ENCODE measurements at regions not wholly inside any gene's neighbourhood (a gene's known extent, or its start where the extent isn't known, plus 50 kb on each side); places are given as distances from the start of the nearest gene placed in this dataset.

DNA sequence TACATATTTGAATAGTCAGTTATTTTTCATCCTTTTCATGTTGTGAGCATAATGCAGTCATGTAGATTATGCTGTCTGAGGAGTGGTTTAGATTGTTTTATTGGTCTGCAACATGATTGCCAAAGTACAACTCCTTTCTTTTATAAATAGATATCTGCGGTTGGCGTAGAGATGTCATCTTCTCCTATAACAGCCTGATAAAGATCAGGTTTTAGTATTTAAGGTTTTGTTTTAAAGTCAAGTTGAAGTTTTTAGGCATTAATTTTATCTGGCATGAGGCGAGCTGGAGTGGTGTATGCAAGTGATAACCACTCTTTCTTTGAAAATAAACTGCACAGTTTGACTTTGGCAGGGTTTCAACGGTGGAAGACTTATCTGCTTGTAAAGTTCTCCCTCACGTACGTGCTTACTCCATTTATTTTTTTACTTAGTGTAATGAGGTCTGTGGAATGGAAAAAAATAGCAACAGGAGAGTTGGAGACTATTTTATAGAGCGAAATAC lies 126.3 kb downstream of the FBXO8 start:
- TF ChIP-seq, protein P1, sequence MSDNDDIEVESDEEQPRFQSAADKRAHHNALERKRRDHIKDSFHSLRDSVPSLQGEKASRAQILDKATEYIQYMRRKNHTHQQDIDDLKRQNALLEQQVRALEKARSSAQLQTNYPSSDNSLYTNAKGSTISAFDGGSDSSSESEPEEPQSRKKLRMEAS (IDR thresholded peaks at IDR 0.05) = no peak
- TF ChIP-seq, protein P2, sequence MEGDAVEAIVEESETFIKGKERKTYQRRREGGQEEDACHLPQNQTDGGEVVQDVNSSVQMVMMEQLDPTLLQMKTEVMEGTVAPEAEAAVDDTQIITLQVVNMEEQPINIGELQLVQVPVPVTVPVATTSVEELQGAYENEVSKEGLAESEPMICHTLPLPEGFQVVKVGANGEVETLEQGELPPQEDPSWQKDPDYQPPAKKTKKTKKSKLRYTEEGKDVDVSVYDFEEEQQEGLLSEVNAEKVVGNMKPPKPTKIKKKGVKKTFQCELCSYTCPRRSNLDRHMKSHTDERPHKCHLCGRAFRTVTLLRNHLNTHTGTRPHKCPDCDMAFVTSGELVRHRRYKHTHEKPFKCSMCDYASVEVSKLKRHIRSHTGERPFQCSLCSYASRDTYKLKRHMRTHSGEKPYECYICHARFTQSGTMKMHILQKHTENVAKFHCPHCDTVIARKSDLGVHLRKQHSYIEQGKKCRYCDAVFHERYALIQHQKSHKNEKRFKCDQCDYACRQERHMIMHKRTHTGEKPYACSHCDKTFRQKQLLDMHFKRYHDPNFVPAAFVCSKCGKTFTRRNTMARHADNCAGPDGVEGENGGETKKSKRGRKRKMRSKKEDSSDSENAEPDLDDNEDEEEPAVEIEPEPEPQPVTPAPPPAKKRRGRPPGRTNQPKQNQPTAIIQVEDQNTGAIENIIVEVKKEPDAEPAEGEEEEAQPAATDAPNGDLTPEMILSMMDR (IDR thresholded peaks at IDR 0.05 in 2 of 3, conservative IDR thresholded peaks at IDR 0.05 in 1 of 3; ENCODE audit: borderline replicate concordance in 1 of 3, insufficient read depth in 1 of 3, low read depth in 2 of 3, low read length in 2 of 3) = no peak
- TF ChIP-seq YY1 (IDR thresholded peaks at IDR 0.05; ENCODE audit: extremely low read depth, insufficient replicate concordance, low read depth, low read length) = no peak
- TF ChIP-seq POLR2A (IDR thresholded peaks at IDR 0.05; ENCODE audit: borderline replicate concordance, extremely low read depth, insufficient read depth, insufficient read length) = no peak
- TF ChIP-seq, protein P3, sequence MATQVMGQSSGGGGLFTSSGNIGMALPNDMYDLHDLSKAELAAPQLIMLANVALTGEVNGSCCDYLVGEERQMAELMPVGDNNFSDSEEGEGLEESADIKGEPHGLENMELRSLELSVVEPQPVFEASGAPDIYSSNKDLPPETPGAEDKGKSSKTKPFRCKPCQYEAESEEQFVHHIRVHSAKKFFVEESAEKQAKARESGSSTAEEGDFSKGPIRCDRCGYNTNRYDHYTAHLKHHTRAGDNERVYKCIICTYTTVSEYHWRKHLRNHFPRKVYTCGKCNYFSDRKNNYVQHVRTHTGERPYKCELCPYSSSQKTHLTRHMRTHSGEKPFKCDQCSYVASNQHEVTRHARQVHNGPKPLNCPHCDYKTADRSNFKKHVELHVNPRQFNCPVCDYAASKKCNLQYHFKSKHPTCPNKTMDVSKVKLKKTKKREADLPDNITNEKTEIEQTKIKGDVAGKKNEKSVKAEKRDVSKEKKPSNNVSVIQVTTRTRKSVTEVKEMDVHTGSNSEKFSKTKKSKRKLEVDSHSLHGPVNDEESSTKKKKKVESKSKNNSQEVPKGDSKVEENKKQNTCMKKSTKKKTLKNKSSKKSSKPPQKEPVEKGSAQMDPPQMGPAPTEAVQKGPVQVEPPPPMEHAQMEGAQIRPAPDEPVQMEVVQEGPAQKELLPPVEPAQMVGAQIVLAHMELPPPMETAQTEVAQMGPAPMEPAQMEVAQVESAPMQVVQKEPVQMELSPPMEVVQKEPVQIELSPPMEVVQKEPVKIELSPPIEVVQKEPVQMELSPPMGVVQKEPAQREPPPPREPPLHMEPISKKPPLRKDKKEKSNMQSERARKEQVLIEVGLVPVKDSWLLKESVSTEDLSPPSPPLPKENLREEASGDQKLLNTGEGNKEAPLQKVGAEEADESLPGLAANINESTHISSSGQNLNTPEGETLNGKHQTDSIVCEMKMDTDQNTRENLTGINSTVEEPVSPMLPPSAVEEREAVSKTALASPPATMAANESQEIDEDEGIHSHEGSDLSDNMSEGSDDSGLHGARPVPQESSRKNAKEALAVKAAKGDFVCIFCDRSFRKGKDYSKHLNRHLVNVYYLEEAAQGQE (IDR thresholded peaks at IDR 0.05; ENCODE audit: low read depth) = no peak
- no peak for TF ChIP-seq EZH2 (IDR thresholded peaks at IDR 0.05)
- no peak for TF ChIP-seq ZFX (IDR thresholded peaks at IDR 0.05)
- TF ChIP-seq, protein P4, sequence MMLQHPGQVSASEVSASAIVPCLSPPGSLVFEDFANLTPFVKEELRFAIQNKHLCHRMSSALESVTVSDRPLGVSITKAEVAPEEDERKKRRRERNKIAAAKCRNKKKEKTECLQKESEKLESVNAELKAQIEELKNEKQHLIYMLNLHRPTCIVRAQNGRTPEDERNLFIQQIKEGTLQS (IDR thresholded peaks at IDR 0.05) = no peak
- TF ChIP-seq ELF1 (IDR thresholded peaks at IDR 0.05; ENCODE audit: borderline replicate concordance, low read depth) = no peak
- TF ChIP-seq SIN3A (IDR thresholded peaks at IDR 0.05; ENCODE audit: low read depth) = no peak
- TF ChIP-seq RAD21 (IDR thresholded peaks at IDR 0.05; ENCODE audit: low read depth) = no peak
- no peak for TF ChIP-seq SRF (IDR thresholded peaks at IDR 0.05; ENCODE audit: low read depth)
- no peak for TF ChIP-seq SP1 (IDR thresholded peaks at IDR 0.05; ENCODE audit: low read depth)
